OCI-LY1 (cell line): ENCODE measurements at regions not wholly inside any gene's neighbourhood (a gene's known extent, or its start where the extent isn't known, plus 50 kb on each side); places are given as distances from the start of the nearest gene placed in this dataset.

ENCODE experiments used
- H2AFZ ChIP-seq: fragments of 200-600 bp; sonication (generic), shearing (Covaris generic); 2 replicates; pipeline ENCODE4 v1.6.0; 2014; ENCODE audit warnings: antibody characterized with exemption, mild to moderate bottlenecking, low read length
- H3F3A ChIP-seq: fragments of 200-600 bp; sonication (generic), shearing (Covaris generic); 2 replicates; pipeline ENCODE4 v1.6.0; 2014; ENCODE audit warnings: mild to moderate bottlenecking, antibody characterized with exemption, low read length, moderate library complexity; ENCODE audit not compliant: insufficient read depth
- H3K27ac ChIP-seq: fragments of 200-600 bp; sonication (generic); 2 replicates; pipeline ENCODE4 v1.5.1; 2014; ENCODE audit warnings: low read length, mixed run types, mild to moderate bottlenecking, low read depth; ENCODE audit not compliant: poor library complexity, severe bottlenecking
- H3K27me3 ChIP-seq: fragments of 200-600 bp; sonication (generic); 2 replicates; pipeline ENCODE4 v1.6.0; 2014; ENCODE audit warnings: antibody characterized with exemption, mild to moderate bottlenecking, low read length, moderate library complexity; ENCODE audit not compliant: insufficient read depth
- H3K36me3 ChIP-seq: fragments of 200-600 bp; sonication (generic); 2 replicates; pipeline ENCODE4 v1.6.1; 2014; ENCODE audit warnings: mild to moderate bottlenecking, antibody characterized with exemption, low read length, moderate library complexity, mixed read lengths; ENCODE audit not compliant: insufficient read depth
- H3K4me1 ChIP-seq: fragments of 200-600 bp; sonication (generic); 2 replicates; pipeline ENCODE4 v1.5.1; 2014; ENCODE audit warnings: mild to moderate bottlenecking, low read length, moderate library complexity; ENCODE audit not compliant: insufficient read depth, severe bottlenecking
- H3K4me2 ChIP-seq: fragments of 200-600 bp; sonication (generic), shearing (Covaris generic); 2 replicates; pipeline ENCODE4 v1.6.1; 2014; ENCODE audit warnings: low read length
- H3K4me3 ChIP-seq: fragments of 200-600 bp; sonication (generic); 2 replicates; pipeline ENCODE4 v1.5.1; 2014; ENCODE audit warnings: low read length, low read depth, mild to moderate bottlenecking, mixed read lengths; ENCODE audit not compliant: poor library complexity, severe bottlenecking
- H3K79me2 ChIP-seq: fragments of 200-600 bp; shearing (Covaris generic); 2 replicates; pipeline ENCODE4 v1.6.1; 2016; ENCODE audit warnings: mixed run types, low read length, mixed read lengths; ENCODE audit not compliant: insufficient read depth
- H3K9ac ChIP-seq: fragments of 200-600 bp; sonication (generic), shearing (Covaris generic); 2 replicates; pipeline ENCODE4 v1.6.1; 2014; ENCODE audit warnings: mild to moderate bottlenecking, low read length, mixed read lengths
- H3K9me2 ChIP-seq: fragments of 200-600 bp; sonication (generic), shearing (Covaris generic); 2 replicates; pipeline ENCODE4 v1.6.1; 2014; ENCODE audit warnings: low read depth, mild to moderate bottlenecking, low read length, mixed read lengths
- H3K9me3 ChIP-seq: fragments of 200-600 bp; shearing (Covaris generic); 2 replicates; pipeline ENCODE4 v1.6.1; 2014; ENCODE audit warnings: low read length, mixed read lengths
- H4K20me1 ChIP-seq: fragments of 200-600 bp; sonication (generic), shearing (Covaris generic); 2 replicates; pipeline ENCODE4 v1.6.0; 2016; ENCODE audit warnings: mild to moderate bottlenecking, low read length; ENCODE audit not compliant: insufficient read depth
- CTCF ChIP-seq: fragments of 200-600 bp; sonication (generic), shearing (Covaris generic); IDR thresholded peaks from 2 replicates; pipeline ENCODE4 v1.5.1; 2017; ENCODE audit warnings: mild to moderate bottlenecking, antibody characterized with exemption, low read length, moderate library complexity, mixed read lengths
- EZH2 ChIP-seq: fragments of 200-600 bp; sonication (generic), shearing (Covaris generic); IDR thresholded peaks from 2 replicates; pipeline ENCODE4 v1.8.0; 2017; ENCODE audit warnings: borderline replicate concordance, mixed run types, mild to moderate bottlenecking, antibody characterized with exemption, low read length, moderate library complexity, mixed read lengths

- Histone ChIP-seq H3K4me1 (no peaks in the 10 kb centered on the region), H3K4me2 (no peak overlapping the region), H3K9ac (no peak overlapping the region), H3F3A (no peaks in the 10 kb centered on the region), H3K4me3 (no peak overlapping the region), H3K9me2 (no peaks in the 10 kb centered on the region), H3K27ac (no peak overlapping the region), H2AFZ (no peak overlapping the region), H3K9me3 (no peaks in the 10 kb centered on the region), H3K27me3 (no peaks in the 10 kb centered on the region), H3K79me2 (no peaks in the 10 kb centered on the region), H4K20me1 (no peaks in the 10 kb centered on the region), H3K36me3 (no peaks in the 10 kb centered on the region)
- TF ChIP-seq EZH2 (no peak), CTCF (no peak)
These were observed 650.7 kb downstream of the INHBA start for GRCh38 chr7:41052201-41052600.

- no peaks in the 10 kb centered on the region for H3K9me3 ChIP-seq
- no peak overlapping the region for H3K4me3 ChIP-seq
- no peaks in the 10 kb centered on the region for H3K27me3 ChIP-seq
- TF ChIP-seq CTCF, result no peak
- no peak overlapping the region for H3K4me2 ChIP-seq
- H2AFZ ChIP-seq, result no peak overlapping the region
- no peaks in the 10 kb centered on the region for H4K20me1 ChIP-seq
- no peaks in the 10 kb centered on the region for H3K9me2 ChIP-seq
- no peaks in the 10 kb centered on the region for H3K4me1 ChIP-seq
- H3K36me3 ChIP-seq, result no peaks in the 10 kb centered on the region
- no peak overlapping the region for H3K9ac ChIP-seq
- no peak overlapping the region for H3K27ac ChIP-seq
- H3K79me2 ChIP-seq, result no peaks in the 10 kb centered on the region
- no peaks in the 10 kb centered on the region for H3F3A ChIP-seq
These were observed 651.4 kb downstream of the INHBA start for GRCh38 chr7:41051535-41051934.

- Histone ChIP-seq H3K4me3 (no peak overlapping the region), H2AFZ (no peak overlapping the region), H3K9me2 (no peaks in the 10 kb centered on the region), H3K27me3 (no peaks in the 10 kb centered on the region), H3K4me2 (no peak overlapping the region), H3K27ac (no peak overlapping the region), H3F3A (no peaks in the 10 kb centered on the region), H3K9ac (no peak overlapping the region), H4K20me1 (no peaks in the 10 kb centered on the region), H3K4me1 (no peaks in the 10 kb centered on the region), H3K36me3 (no peaks in the 10 kb centered on the region), H3K9me3 (no peaks in the 10 kb centered on the region), H3K79me2 (no peaks in the 10 kb centered on the region)
- TF ChIP-seq CTCF (no peak), EZH2 (no peak)
These were observed 651.8 kb downstream of the INHBA start for GRCh38 chr7:41051062-41051461.
